Trophoblast cell (in vitro differentiated cells and primary cell): ENCODE measurements at regions not wholly inside any gene's neighbourhood (a gene's known extent, or its start where the extent isn't known, plus 50 kb on each side); places are given as distances from the start of the nearest gene placed in this dataset.

Experiments
- DNase-seq, 2 donors: peaks; one replicate each; pipeline ENCODE4 v3.0.0-alpha.2; 2016
- H2AFZ ChIP-seq: 2 replicates; pipeline ENCODE4 v1.6.1; 2013; ENCODE audit warnings: low read length, moderate library complexity, mild to moderate bottlenecking; ENCODE audit not compliant: insufficient read depth, poor library complexity
- H2AK5ac ChIP-seq: 2 replicates; pipeline ENCODE4 v1.6.1; 2013; ENCODE audit warnings: mild to moderate bottlenecking, low read length
- H2BK120ac ChIP-seq: 2 replicates; pipeline ENCODE4 v1.6.1; 2013; ENCODE audit warnings: low read length, mild to moderate bottlenecking, moderate library complexity; ENCODE audit not compliant: insufficient read depth, poor library complexity
- H2BK12ac ChIP-seq: 2 replicates; pipeline ENCODE4 v1.6.1; 2013; ENCODE audit warnings: mild to moderate bottlenecking, low read length, moderate library complexity
- H2BK5ac ChIP-seq: 2 replicates; pipeline ENCODE4 v1.6.1; 2013; ENCODE audit warnings: low read length, low read depth, moderate library complexity, mild to moderate bottlenecking; ENCODE audit not compliant: poor library complexity
- H3K14ac ChIP-seq: 2 replicates; pipeline ENCODE4 v1.6.1; 2013; ENCODE audit warnings: mild to moderate bottlenecking, low read length
- H3K18ac ChIP-seq: 2 replicates; pipeline ENCODE4 v1.6.1; 2013; ENCODE audit warnings: mild to moderate bottlenecking, low read length
- H3K23ac ChIP-seq: 2 replicates; pipeline ENCODE4 v1.6.1; 2013; ENCODE audit warnings: low read length
- H3K27ac ChIP-seq: 2 replicates; pipeline ENCODE4 v1.5.1; 2013; ENCODE audit warnings: low read depth, mild to moderate bottlenecking, inconsistent platforms, low read length, moderate library complexity
- H3K27me3 ChIP-seq: 2 replicates; pipeline ENCODE4 v1.6.1; 2013; ENCODE audit warnings: inconsistent platforms, mild to moderate bottlenecking, low read length, moderate library complexity; ENCODE audit not compliant: insufficient read depth
- H3K36me3 ChIP-seq, 2 experiments: 1 replicate in 1 of 2; 2 replicates in 1 of 2; pipeline ENCODE4 v1.6.1; 2013; ENCODE audit warnings: low read length in 2 of 2, mild to moderate bottlenecking in 2 of 2, moderate library complexity in 1 of 2; ENCODE audit not compliant: insufficient read depth in 2 of 2, control insufficient read depth in 1 of 2
- H3K4ac ChIP-seq: 2 replicates; pipeline ENCODE4 v1.6.1; 2013; ENCODE audit warnings: low read depth, mild to moderate bottlenecking, low read length, moderate library complexity
- H3K4me1 ChIP-seq, 2 experiments: 1 replicate in 1 of 2; 2 replicates in 1 of 2; pipeline ENCODE4 v1.6.1; 2013; ENCODE audit warnings: low read length in 2 of 2, mild to moderate bottlenecking in 2 of 2, moderate library complexity in 1 of 2; ENCODE audit not compliant: insufficient read depth in 2 of 2, control insufficient read depth in 1 of 2
- H3K4me2 ChIP-seq: 2 replicates; pipeline ENCODE4 v1.6.1; 2013; ENCODE audit warnings: inconsistent platforms, mild to moderate bottlenecking, low read length, moderate library complexity
- H3K4me3 ChIP-seq: 2 replicates; pipeline ENCODE4 v1.5.1; 2013; ENCODE audit warnings: mild to moderate bottlenecking, low read depth, low read length, inconsistent platforms
- H3K79me1 ChIP-seq: one replicate; pipeline ENCODE4 v1.6.1; 2013; ENCODE audit warnings: low read length
- H3K79me2 ChIP-seq: 2 replicates; pipeline ENCODE4 v1.6.1; 2013; ENCODE audit warnings: low read length, mild to moderate bottlenecking; ENCODE audit not compliant: control insufficient read depth, insufficient read depth, poor library complexity
- H3K9ac ChIP-seq: 2 replicates; pipeline ENCODE4 v1.6.1; 2013; ENCODE audit warnings: mild to moderate bottlenecking, low read length
- H3K9me3 ChIP-seq: 2 replicates; pipeline ENCODE4 v1.6.1; 2013; ENCODE audit warnings: low read depth, mild to moderate bottlenecking, control low read depth, inconsistent platforms, low read length; ENCODE audit not compliant: insufficient read depth
- H4K12ac ChIP-seq: 2 replicates; pipeline ENCODE4 v1.6.1; 2013; ENCODE audit warnings: low read depth, mild to moderate bottlenecking, low read length, moderate library complexity
- H4K8ac ChIP-seq: 2 replicates; pipeline ENCODE4 v1.6.1; 2013; ENCODE audit warnings: low read depth, mild to moderate bottlenecking, low read length, moderate library complexity
- H4K91ac ChIP-seq: one replicate; pipeline ENCODE4 v1.6.1; 2013; ENCODE audit warnings: low read depth, mild to moderate bottlenecking, low read length, moderate library complexity
- WGBS: extraction: QIAGEN DNeasy Blood & Tissue Kit; methylation state at CpG from one replicate; pipeline ENCODE4 v1.1.7; 2013; ENCODE audit warnings: missing lambda C conversion rate; ENCODE audit not compliant: insufficient read length, insufficient coverage; ENCODE audit errors: extremely low coverage; 5-methylcytosine and 5-hydroxymethylcytosine counted together

GRCh38 chr3:6089780-6090179 is 771.1 kb upstream of the GRM7 start:
- H3K4me1 ChIP-seq: no peaks in the 10 kb centered on the region
- WGBS: no CpG with 5 or more reads among the region's 5 CpGs

GRCh38 chr3:6091262-6091661 is 769.7 kb upstream of the GRM7 start:
- H3K9ac ChIP-seq: no peak overlapping the region
- H2AFZ ChIP-seq: no peak overlapping the region
- no peak overlapping the region for H2BK120ac ChIP-seq
- H3K4ac ChIP-seq: no peak overlapping the region
- H3K23ac ChIP-seq: no peak overlapping the region
- no peak overlapping the region for H3K18ac ChIP-seq
- no peak overlapping the region for H3K4me3 ChIP-seq
- no peaks in the 10 kb centered on the region for H3K79me1 ChIP-seq
- no peak overlapping the region for H4K91ac ChIP-seq
- WGBS: no CpG with 5 or more reads among the region's 3 CpGs
- H3K14ac ChIP-seq: no peak overlapping the region
- H2BK5ac ChIP-seq: no peak overlapping the region
- H4K12ac ChIP-seq: no peak overlapping the region
- no peaks in the 10 kb centered on the region for H3K9me3 ChIP-seq
- H3K4me1 ChIP-seq: no peaks in the 10 kb centered on the region
- no peaks in the 10 kb centered on the region for H3K79me2 ChIP-seq
- H2AK5ac ChIP-seq: no peak overlapping the region
- H2BK12ac ChIP-seq: no peak overlapping the region
- H3K4me2 ChIP-seq: no peak overlapping the region
- no peak overlapping the region for H3K27ac ChIP-seq
- H3K27me3 ChIP-seq: no peaks in the 10 kb centered on the region
- no peaks in the 10 kb centered on the region for H3K36me3 ChIP-seq
- no peak for DNase-seq
- no peak overlapping the region for H4K8ac ChIP-seq

More at GRCh38 chr3:6089780-6090179, 771.1 kb upstream of the GRM7 start:
- no peak overlapping the region for H3K9ac ChIP-seq
- no peaks in the 10 kb centered on the region for H3K9me3 ChIP-seq
- H3K4me2 ChIP-seq: no peak overlapping the region
- no peak overlapping the region for H3K27ac ChIP-seq
- H2BK12ac ChIP-seq: no peak overlapping the region
- H4K8ac ChIP-seq: no peak overlapping the region
- no peak overlapping the region for H4K12ac ChIP-seq
- no peaks in the 10 kb centered on the region for H3K36me3 ChIP-seq
- no peak overlapping the region for H2BK5ac ChIP-seq
- DNase-seq: peak; percentile 17 to 58
- no peak overlapping the region for H4K91ac ChIP-seq
- H3K79me1 ChIP-seq: no peaks in the 10 kb centered on the region
- H2AK5ac ChIP-seq: no peak overlapping the region
- no peaks in the 10 kb centered on the region for H3K79me2 ChIP-seq
- no peak overlapping the region for H3K4ac ChIP-seq
- no peak overlapping the region for H2AFZ ChIP-seq
- no peak overlapping the region for H2BK120ac ChIP-seq
- H3K27me3 ChIP-seq: no peaks in the 10 kb centered on the region
- H3K18ac ChIP-seq: no peak overlapping the region
- no peak overlapping the region for H3K23ac ChIP-seq
- H3K4me3 ChIP-seq: no peak overlapping the region
- H3K14ac ChIP-seq: no peak overlapping the region

GRCh38 chr3:6095006-6095405 is 765.9 kb upstream of the GRM7 start:
- Histone ChIP-seq H3K23ac (no peak overlapping the region), H2AK5ac (no peak overlapping the region), H4K8ac (no peak overlapping the region), H3K27ac (no peak overlapping the region), H2BK12ac (no peak overlapping the region), H3K36me3 (no peaks in the 10 kb centered on the region), H3K4me2 (no peak overlapping the region), H3K4me1 (no peaks in the 10 kb centered on the region), H3K79me1 (no peaks in the 10 kb centered on the region), H3K14ac (no peak overlapping the region), H3K27me3 (no peaks in the 10 kb centered on the region), H3K9ac (no peak overlapping the region), H3K4ac (no peak overlapping the region), H3K4me3 (no peak overlapping the region), H4K91ac (no peak overlapping the region), H2BK5ac (no peak overlapping the region), H3K18ac (no peak overlapping the region), H2BK120ac (no peak overlapping the region), H2AFZ (no peak overlapping the region), H4K12ac (no peak overlapping the region), H3K79me2 (no peaks in the 10 kb centered on the region), H3K9me3 (no peaks in the 10 kb centered on the region)
- DNase-seq: no peak
- no CpG with 5 or more reads among the region's 1 CpG for WGBS

GRCh38 chr3:6097021-6097420 is 763.9 kb upstream of the GRM7 start:
- no CpG with 5 or more reads among the region's 2 CpGs for WGBS

More at GRCh38 chr3:6097021-6097420, 763.9 kb upstream of the GRM7 start:
- H3K9ac ChIP-seq: no peak overlapping the region
- no peaks in the 10 kb centered on the region for H3K9me3 ChIP-seq
- no peak overlapping the region for H2BK12ac ChIP-seq
- H3K4ac ChIP-seq: no peak overlapping the region
- no peak overlapping the region for H3K4me3 ChIP-seq
- H2AK5ac ChIP-seq: no peak overlapping the region
- no peak overlapping the region for H2BK5ac ChIP-seq
- H3K27me3 ChIP-seq: no peaks in the 10 kb centered on the region
- H3K4me2 ChIP-seq: no peak overlapping the region
- H3K18ac ChIP-seq: no peak overlapping the region
- no peak overlapping the region for H4K91ac ChIP-seq
- no peak overlapping the region for H3K27ac ChIP-seq
- DNase-seq: no peak
- no peak overlapping the region for H4K12ac ChIP-seq
- no peak overlapping the region for H2BK120ac ChIP-seq
- H4K8ac ChIP-seq: no peak overlapping the region
- no peaks in the 10 kb centered on the region for H3K36me3 ChIP-seq
- H3K79me2 ChIP-seq: no peaks in the 10 kb centered on the region
- no peak overlapping the region for H2AFZ ChIP-seq
- no peak overlapping the region for H3K14ac ChIP-seq
- H3K4me1 ChIP-seq: no peaks in the 10 kb centered on the region
- H3K23ac ChIP-seq: no peak overlapping the region
- H3K79me1 ChIP-seq: no peaks in the 10 kb centered on the region
